ENCODE measurements at regions not wholly inside any gene's neighbourhood (a gene's known extent, or its start where the extent isn't known, plus 50 kb on each side); places are given as distances from the start of the nearest gene placed in this dataset.

- H3K9me3 ChIP-seq (ENCODE audit: control insufficient read depth in 1 of 2, insufficient read depth in 1 of 2, low read depth in 1 of 2, low read length in 2 of 2), result no peaks in the 10 kb centered on the region
- no peak overlapping the region for H2AFZ ChIP-seq (ENCODE audit: low read depth, low read length, poor library complexity, severe bottlenecking)
- TF ChIP-seq CBX3 (IDR thresholded peaks at IDR 0.05; ENCODE audit: low read depth) (no peak), SRF (IDR thresholded peaks at IDR 0.05; ENCODE audit: low read depth) (no peak), TCF7L2 (IDR thresholded peaks at IDR 0.05; ENCODE audit: borderline replicate concordance, extremely low read depth, insufficient read depth, insufficient read length) (no peak), EZH2 (IDR thresholded peaks at IDR 0.05) (no peak), YY1 (IDR thresholded peaks at IDR 0.05; ENCODE audit: extremely low read depth, insufficient replicate concordance, low read depth, low read length) (no peak), POLR2AphosphoS5 (IDR thresholded peaks at IDR 0.05; ENCODE audit: low read depth, low read length) (no peak), ZBTB33 (IDR thresholded peaks at IDR 0.05; ENCODE audit: extremely low read depth, insufficient replicate concordance, low read length) (no peak), CTCF (IDR thresholded peaks at IDR 0.05 in 2 of 3, conservative IDR thresholded peaks at IDR 0.05 in 1 of 3; ENCODE audit: borderline replicate concordance in 1 of 3, insufficient read depth in 1 of 3, low read depth in 2 of 3, low read length in 2 of 3) (no peak), JUND (IDR thresholded peaks at IDR 0.05) (no peak), ELF1 (IDR thresholded peaks at IDR 0.05; ENCODE audit: borderline replicate concordance, low read depth) (no peak), SP1 (IDR thresholded peaks at IDR 0.05; ENCODE audit: low read depth) (no peak), ATF3 (IDR thresholded peaks at IDR 0.05) (no peak), ZNF274 (IDR thresholded peaks at IDR 0.05; ENCODE audit: low read depth, low read length) (no peak), FOSL1 (IDR thresholded peaks at IDR 0.05; ENCODE audit: low read depth) (no peak), EZH2phosphoT487 (IDR thresholded peaks at IDR 0.05; ENCODE audit: borderline replicate concordance) (no peak), RAD21 (IDR thresholded peaks at IDR 0.05; ENCODE audit: low read depth) (no peak), SIN3A (IDR thresholded peaks at IDR 0.05; ENCODE audit: low read depth) (no peak), CEBPB (IDR thresholded peaks at IDR 0.05; ENCODE audit: low read depth) (no peak), POLR2A (IDR thresholded peaks at IDR 0.05; ENCODE audit: borderline replicate concordance, extremely low read depth, insufficient read depth, insufficient read length) (no peak), MAX (IDR thresholded peaks at IDR 0.05) (no peak)
- ChIA-PET RAD21 (ENCODE audit: low non-redundant PET in 1 of 2, low total read pairs in 2 of 2, uncharacterized antibody in 2 of 2, unreplicated experiment in 2 of 2) (no interaction called here), CTCF (no interaction called here), POLR2A (no interaction called here)
- no peak overlapping the region for H3K4me2 ChIP-seq (ENCODE audit: low read length)
- H3K27me3 ChIP-seq (ENCODE audit: insufficient read depth, low read length), result peaks cover 8% of the 10 kb centered on the region
- no peaks in the 10 kb centered on the region for H3K79me2 ChIP-seq (ENCODE audit: insufficient read depth, low read length)
- no TSS peak for BruUV-seq (replicated peaks)
- no peak for DNase-seq (ENCODE audit: low read depth, low spot score)
- H3K4me3 ChIP-seq (replicated peaks in 1 of 2; ENCODE audit: low read depth in 1 of 2, low read length in 2 of 2), result no peak overlapping the region
- no peak overlapping the region for H3K9ac ChIP-seq (ENCODE audit: low read length)
- no peak for ATAC-seq
- H3K4me1 ChIP-seq (ENCODE audit: control insufficient read depth in 1 of 2, insufficient read depth in 2 of 2, low read length in 2 of 2), result no peaks in the 10 kb centered on the region
- no peak overlapping the region for H3K27ac ChIP-seq (ENCODE audit: low read depth, low read length)
- H3K36me3 ChIP-seq (ENCODE audit: control insufficient read depth in 1 of 2, insufficient read depth in 2 of 2, low read length in 2 of 2), result no peaks in the 10 kb centered on the region
- no peaks in the 10 kb centered on the region for H3K9me2 ChIP-seq (ENCODE audit: insufficient read depth)
- H4K20me1 ChIP-seq (ENCODE audit: insufficient read depth), result no peaks in the 10 kb centered on the region
- intact Hi-C loops (cut with micrococcal nuclease), result no loop called here
These were observed 804.9 kb downstream of the BRD1 start for GRCh38 chr22:49022816-49023160.
